Panc1 (cell line): ENCODE measurements at regions not wholly inside any gene's neighbourhood (a gene's known extent, or its start where the extent isn't known, plus 50 kb on each side); places are given as distances from the start of the nearest gene placed in this dataset.

Experiments
- ATAC-seq: fragments of 200-7000 bp; cut with Tn5 transposase; 2 replicates; pipeline ENCODE4 v1.9.1; 2020; ENCODE audit warnings: mild to moderate bottlenecking, moderate library complexity
- BruUV-seq: library from RNA; stranded (reverse); fragments of 400-500 nt; replicated peaks from 2 replicates; lab custom pipeline; 2021; lab: Mats Ljungman, UMichigan
- CTCF ChIA-PET: fragments of 300-600 bp; sonication (Branson Sonifier 250); formaldehyde crosslinking; loops from one replicate; lab custom pipeline; 2022; ENCODE audit warnings: antibody characterized with exemption; lab: Charles Lee
- POLR2A ChIA-PET: fragments of 300-600 bp; sonication (Branson Sonifier 250); formaldehyde crosslinking; loops from one replicate; lab custom pipeline; 2022; ENCODE audit warnings: antibody characterized with exemption; lab: Charles Lee
- DNase-seq: peaks from one replicate; pipeline ENCODE4 v3.0.0-alpha.2; 2010; ENCODE audit warnings: low read depth, low spot score
- H3K27ac ChIP-seq: 2 replicates; pipeline ENCODE4 v1.5.1; 2011; ENCODE audit warnings: mild to moderate bottlenecking, low read length, inconsistent platforms
- H3K27me3 ChIP-seq: fragments of 200-500 bp; sonication (Bioruptor generic); 2 replicates; pipeline ENCODE4 v1.6.0; 2014; ENCODE audit warnings: low read length, inconsistent platforms; ENCODE audit not compliant: control insufficient read depth, insufficient read depth
- H3K36me3 ChIP-seq: fragments of 200-500 bp; sonication (Bioruptor generic); 2 replicates; pipeline ENCODE4 v1.5.1; 2014; ENCODE audit warnings: inconsistent platforms, mild to moderate bottlenecking, low read length, moderate library complexity; ENCODE audit not compliant: control insufficient read depth, insufficient read depth
- H3K4me1 ChIP-seq: 2 replicates; pipeline ENCODE4 v1.5.1; 2011; ENCODE audit warnings: inconsistent platforms, mild to moderate bottlenecking, low read length, moderate library complexity; ENCODE audit not compliant: control insufficient read depth, insufficient read depth
- H3K4me3 ChIP-seq, 2 experiments: 2 replicates each; pipeline ENCODE4 v1.5.1; 2011 to 2012; ENCODE audit warnings: low read depth in 2 of 2, low read length in 2 of 2, mild to moderate bottlenecking in 2 of 2, inconsistent platforms in 1 of 2, moderate library complexity in 1 of 2
- H3K9me3 ChIP-seq: fragments of 200-500 bp; sonication (Bioruptor generic); 2 replicates; pipeline ENCODE4 v1.5.1; 2014; ENCODE audit warnings: low read depth, mild to moderate bottlenecking, inconsistent platforms, low read length, moderate library complexity; ENCODE audit not compliant: control insufficient read depth, insufficient read depth
- POLR2AphosphoS5 ChIP-seq: IDR thresholded peaks from 2 replicates; pipeline ENCODE4 v1.6.1; 2012; ENCODE audit warnings: mild to moderate bottlenecking, low read depth, low read length, moderate library complexity
- SIN3A ChIP-seq: IDR thresholded peaks from 2 replicates; pipeline ENCODE4 v1.6.1; 2012; ENCODE audit warnings: low read depth, mild to moderate bottlenecking, low read length, moderate library complexity, borderline replicate concordance; ENCODE audit not compliant: insufficient read depth
- TCF7L2 ChIP-seq: IDR thresholded peaks from 2 replicates; pipeline ENCODE4 v1.6.1; 2011; ENCODE audit warnings: mild to moderate bottlenecking, low read depth, low read length, inconsistent platforms
- in situ Hi-C: cut with HindIII; loops from 2 replicates; pipeline ENCODE4 v1.10.0; 2016; ENCODE audit warnings: low sequenced_read_pairs, low pct_unique_long_range_greater_than_20kb
- intact Hi-C: fragments of 100-400 bp; cut with micrococcal nuclease; formaldehyde crosslinking; loops from one replicate; pipeline ENCODE4 v1.10.0; 2022; ENCODE audit not compliant: unreplicated experiment
- TF ChIP-seq, protein P1 (sequence below): fragments of 450-650 bp; IDR thresholded peaks from 2 replicates; pipeline ENCODE4 v1.5.1; 2017; ENCODE audit warnings: mild to moderate bottlenecking
- TF ChIP-seq, protein P2 (sequence below), 2 experiments: IDR thresholded peaks; 2 replicates each; pipeline ENCODE4 v1.6.1; 2011 to 2012; ENCODE audit warnings: low read depth in 2 of 2, control low read depth in 1 of 2, low read length in 1 of 2, mild to moderate bottlenecking in 1 of 2, moderate library complexity in 1 of 2; ENCODE audit not compliant: insufficient read depth in 1 of 2

DNA sequence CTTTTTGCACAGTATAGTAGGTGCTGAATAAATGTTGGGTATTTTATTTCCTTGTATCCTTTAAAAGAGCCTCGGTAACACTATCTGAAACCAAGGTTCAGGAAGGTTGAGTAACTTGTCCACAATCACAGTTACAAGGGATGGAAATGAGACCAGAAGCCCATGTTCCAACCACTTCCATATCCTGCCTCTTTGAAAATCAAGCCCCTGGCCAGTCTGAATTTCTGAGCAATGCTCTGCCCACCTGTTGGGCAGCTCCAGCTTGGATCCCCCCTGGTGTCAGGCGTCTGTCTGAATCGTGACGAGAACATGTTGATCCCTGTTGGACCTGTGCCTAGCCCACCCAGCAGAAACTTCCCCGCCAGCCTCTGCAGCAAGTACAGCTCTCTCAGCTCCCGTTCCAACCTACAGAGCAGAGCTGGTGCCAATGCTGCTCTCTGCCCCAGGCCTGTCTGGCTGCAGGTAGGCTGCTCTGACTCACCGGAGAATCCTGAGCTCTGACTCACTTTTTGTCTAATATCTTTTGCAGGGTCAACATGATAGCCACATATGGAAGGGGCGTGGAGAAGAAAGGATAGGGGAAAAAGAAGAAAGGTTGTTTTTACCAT lies 595.5 kb downstream of the INHBA start:
- ATAC-seq: peak; percentile 96
- Histone ChIP-seq H3K27ac (0 out of 2 replicates have a peak overlapping the region, but pooled peaks have one; percentile 6), H3K9me3 (no peaks in the 10 kb centered on the region), H3K4me1 (peaks cover 7% of the 10 kb centered on the region), H3K4me3 (peak overlapping the region in 1 of 2 experiments; percentile 26; a peak in 2 of 4 replicates), H3K36me3 (no peaks in the 10 kb centered on the region), H3K27me3 (no peaks in the 10 kb centered on the region)
- CTCF ChIA-PET: no interaction called here
- no TSS peak for BruUV-seq
- POLR2A ChIA-PET: no interaction called here
- intact Hi-C loops: no loop called here
- no peak for TF ChIP-seq POLR2AphosphoS5
- TF ChIP-seq SIN3A: no peak
- TF ChIP-seq TCF7L2: no peak
- TF ChIP-seq, protein P1, sequence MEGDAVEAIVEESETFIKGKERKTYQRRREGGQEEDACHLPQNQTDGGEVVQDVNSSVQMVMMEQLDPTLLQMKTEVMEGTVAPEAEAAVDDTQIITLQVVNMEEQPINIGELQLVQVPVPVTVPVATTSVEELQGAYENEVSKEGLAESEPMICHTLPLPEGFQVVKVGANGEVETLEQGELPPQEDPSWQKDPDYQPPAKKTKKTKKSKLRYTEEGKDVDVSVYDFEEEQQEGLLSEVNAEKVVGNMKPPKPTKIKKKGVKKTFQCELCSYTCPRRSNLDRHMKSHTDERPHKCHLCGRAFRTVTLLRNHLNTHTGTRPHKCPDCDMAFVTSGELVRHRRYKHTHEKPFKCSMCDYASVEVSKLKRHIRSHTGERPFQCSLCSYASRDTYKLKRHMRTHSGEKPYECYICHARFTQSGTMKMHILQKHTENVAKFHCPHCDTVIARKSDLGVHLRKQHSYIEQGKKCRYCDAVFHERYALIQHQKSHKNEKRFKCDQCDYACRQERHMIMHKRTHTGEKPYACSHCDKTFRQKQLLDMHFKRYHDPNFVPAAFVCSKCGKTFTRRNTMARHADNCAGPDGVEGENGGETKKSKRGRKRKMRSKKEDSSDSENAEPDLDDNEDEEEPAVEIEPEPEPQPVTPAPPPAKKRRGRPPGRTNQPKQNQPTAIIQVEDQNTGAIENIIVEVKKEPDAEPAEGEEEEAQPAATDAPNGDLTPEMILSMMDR: no peak
- TF ChIP-seq, protein P2, sequence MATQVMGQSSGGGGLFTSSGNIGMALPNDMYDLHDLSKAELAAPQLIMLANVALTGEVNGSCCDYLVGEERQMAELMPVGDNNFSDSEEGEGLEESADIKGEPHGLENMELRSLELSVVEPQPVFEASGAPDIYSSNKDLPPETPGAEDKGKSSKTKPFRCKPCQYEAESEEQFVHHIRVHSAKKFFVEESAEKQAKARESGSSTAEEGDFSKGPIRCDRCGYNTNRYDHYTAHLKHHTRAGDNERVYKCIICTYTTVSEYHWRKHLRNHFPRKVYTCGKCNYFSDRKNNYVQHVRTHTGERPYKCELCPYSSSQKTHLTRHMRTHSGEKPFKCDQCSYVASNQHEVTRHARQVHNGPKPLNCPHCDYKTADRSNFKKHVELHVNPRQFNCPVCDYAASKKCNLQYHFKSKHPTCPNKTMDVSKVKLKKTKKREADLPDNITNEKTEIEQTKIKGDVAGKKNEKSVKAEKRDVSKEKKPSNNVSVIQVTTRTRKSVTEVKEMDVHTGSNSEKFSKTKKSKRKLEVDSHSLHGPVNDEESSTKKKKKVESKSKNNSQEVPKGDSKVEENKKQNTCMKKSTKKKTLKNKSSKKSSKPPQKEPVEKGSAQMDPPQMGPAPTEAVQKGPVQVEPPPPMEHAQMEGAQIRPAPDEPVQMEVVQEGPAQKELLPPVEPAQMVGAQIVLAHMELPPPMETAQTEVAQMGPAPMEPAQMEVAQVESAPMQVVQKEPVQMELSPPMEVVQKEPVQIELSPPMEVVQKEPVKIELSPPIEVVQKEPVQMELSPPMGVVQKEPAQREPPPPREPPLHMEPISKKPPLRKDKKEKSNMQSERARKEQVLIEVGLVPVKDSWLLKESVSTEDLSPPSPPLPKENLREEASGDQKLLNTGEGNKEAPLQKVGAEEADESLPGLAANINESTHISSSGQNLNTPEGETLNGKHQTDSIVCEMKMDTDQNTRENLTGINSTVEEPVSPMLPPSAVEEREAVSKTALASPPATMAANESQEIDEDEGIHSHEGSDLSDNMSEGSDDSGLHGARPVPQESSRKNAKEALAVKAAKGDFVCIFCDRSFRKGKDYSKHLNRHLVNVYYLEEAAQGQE (IDR thresholded peaks at IDR 0.05; ENCODE audit: insufficient read depth in 1 of 2, low read depth in 2 of 2, low read length in 1 of 2): no peak
- peak; percentile 54 for DNase-seq
- in situ Hi-C loops: no loop called here

DNA sequence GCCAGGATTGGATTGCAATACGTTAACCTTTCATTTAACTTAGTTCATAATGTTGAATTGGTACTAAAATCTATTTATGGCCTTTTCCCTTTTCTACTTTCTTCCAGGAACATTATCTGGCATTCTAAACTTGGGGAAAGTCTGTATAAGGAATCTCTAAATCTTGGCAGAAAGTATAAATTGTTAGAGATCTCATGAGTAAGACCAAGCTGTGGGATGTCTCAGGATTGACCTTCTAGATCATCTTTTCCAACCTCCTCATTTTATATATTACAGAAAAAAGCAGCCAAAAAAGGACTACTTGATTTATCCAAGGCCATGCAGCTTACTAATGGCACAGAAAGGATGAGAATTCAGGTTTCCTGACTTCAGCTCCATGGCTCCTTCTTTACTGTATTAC lies 598.3 kb downstream of the INHBA start:
- no peak overlapping the region for H3K27ac ChIP-seq
- no TSS peak for BruUV-seq
- no peak for ATAC-seq
- TF ChIP-seq POLR2AphosphoS5: no peak
- TF ChIP-seq, protein P1: no peak
- H3K9me3 ChIP-seq: no peaks in the 10 kb centered on the region
- POLR2A ChIA-PET: interaction anchor here (0.6 kb wide), 1 partner anchor 67 kb away, joined by 20 read pairs; no protein-coding TSS in a partner anchor
- H3K4me1 ChIP-seq: peaks cover 7% of the 10 kb centered on the region
- no peak overlapping the region for H3K4me3 ChIP-seq
- intact Hi-C loops: no loop called here
- CTCF ChIA-PET: no interaction called here
- no peaks in the 10 kb centered on the region for H3K36me3 ChIP-seq
- in situ Hi-C loops: no loop called here
- H3K27me3 ChIP-seq: no peaks in the 10 kb centered on the region
- no peak for DNase-seq
